Activated T-cell treated with anti-CD3 and anti-CD28 coated beads for 24 hours (primary cell): ENCODE measurements at regions not wholly inside any gene's neighbourhood (a gene's known extent, or its start where the extent isn't known, plus 50 kb on each side); places are given as distances from the start of the nearest gene placed in this dataset.
"Not testable (repeated sequence)": the region's sequence is repeated elsewhere in the genome, so short reads cannot be mapped to it uniquely, and the experiment has no call there.

Experiments
- DNase-seq: peaks from one replicate; pipeline ENCODE4 v3.0.0-alpha.2; 2020; ENCODE audit warnings: low read depth

GRCh38 chr15:84360902-84361301 is 125.3 kb downstream of the GOLGA6L4 start:
- not testable (repeated sequence) for DNase-seq

GRCh38 chr15:84384421-84384820 is 148.8 kb downstream of the GOLGA6L4 start:
- DNase-seq, result not testable (repeated sequence)

GRCh38 chr15:84387086-84387485 is 151.5 kb downstream of the GOLGA6L4 start:
- no peak for DNase-seq

GRCh38 chr15:84388201-84388600 is 152.6 kb downstream of the GOLGA6L4 start:
- not testable (repeated sequence) for DNase-seq

- not testable (repeated sequence) for DNase-seq
Observed at GRCh38 chr15:84388638-84389037, 153.1 kb downstream of the GOLGA6L4 start.

GRCh38 chr15:84390324-84390723 is 154.8 kb downstream of the GOLGA6L4 start:
- DNase-seq, result not testable (repeated sequence)

GRCh38 chr15:84391191-84391590 is 155.6 kb downstream of the GOLGA6L4 start:
- DNase-seq, result no peak

- not testable (repeated sequence) for DNase-seq
Observed at GRCh38 chr15:84392020-84392419, 156.4 kb downstream of the GOLGA6L4 start.

- DNase-seq, result not testable (repeated sequence)
Observed at GRCh38 chr15:84393386-84393936, 157.9 kb downstream of the GOLGA6L4 start.

GRCh38 chr15:84393966-84394365 is 158.4 kb downstream of the GOLGA6L4 start:
- not testable (repeated sequence) for DNase-seq

GRCh38 chr15:84395384-84395783 is 159.8 kb downstream of the GOLGA6L4 start:
- not testable (repeated sequence) for DNase-seq

GRCh38 chr15:84395881-84396280 is 160.3 kb downstream of the GOLGA6L4 start:
- not testable (repeated sequence) for DNase-seq

- not testable (repeated sequence) for DNase-seq
Observed at GRCh38 chr15:84397066-84397465, 161.5 kb downstream of the GOLGA6L4 start.

GRCh38 chr15:84398087-84398486 is 162.5 kb downstream of the GOLGA6L4 start:
- DNase-seq, result not testable (repeated sequence)

GRCh38 chr15:84398763-84399701 is 163.5 kb downstream of the GOLGA6L4 start:
- DNase-seq, result no peak

- DNase-seq, result no peak
Observed at GRCh38 chr15:84400017-84400740, 164.6 kb downstream of the GOLGA6L4 start.

GRCh38 chr15:84400820-84401219 is 165.2 kb downstream of the GOLGA6L4 start:
- no peak for DNase-seq

- DNase-seq, result not testable (repeated sequence)
Observed at GRCh38 chr15:84401461-84401860, 165.9 kb downstream of the GOLGA6L4 start.

- DNase-seq, result not testable (repeated sequence)
Observed at GRCh38 chr15:84401891-84402840, 166.6 kb downstream of the GOLGA6L4 start.

GRCh38 chr15:84402856-84403608 is 167.5 kb downstream of the GOLGA6L4 start:
- DNase-seq, result no peak

- DNase-seq, result not testable (repeated sequence)
Observed at GRCh38 chr15:84409357-84409756, 173.8 kb downstream of the GOLGA6L4 start.
